ENCODE measurements at regions not wholly inside any gene's neighbourhood (a gene's known extent, or its start where the extent isn't known, plus 50 kb on each side); places are given as distances from the start of the nearest gene placed in this dataset.

GRCh38 chr1:168782559-168783116 is 53.6 kb upstream of the DPT start:
- no peak for DNase-seq

- no peak for DNase-seq
Observed at GRCh38 chr1:168783458-168784210, 54.6 kb upstream of the DPT start.

- DNase-seq, result no peak
Observed at GRCh38 chr1:168786476-168787330, 57.7 kb upstream of the DPT start.

GRCh38 chr1:168788258-168788657 is 59.3 kb upstream of the DPT start:
- no peak for DNase-seq

- DNase-seq, result no peak
Observed at GRCh38 chr1:168789501-168789900, 60.5 kb upstream of the DPT start.

GRCh38 chr1:168792142-168792541 is 63.1 kb upstream of the DPT start:
- DNase-seq, result no peak

GRCh38 chr1:168792592-168793125 is 63.7 kb upstream of the DPT start:
- no peak for DNase-seq

GRCh38 chr1:168794057-168794456 is 65.1 kb upstream of the DPT start:
- DNase-seq, result no peak

GRCh38 chr1:168795681-168796080 is 66.7 kb upstream of the DPT start:
- DNase-seq, result no peak

GRCh38 chr1:168799927-168800605 is 71.1 kb upstream of the DPT start:
- no peak for DNase-seq

- no peak for DNase-seq
Observed at GRCh38 chr1:168801032-168801745, 72.2 kb upstream of the DPT start.

GRCh38 chr1:168803806-168804510 is 75.0 kb upstream of the DPT start:
- DNase-seq, result no peak

- DNase-seq, result no peak
Observed at GRCh38 chr1:168806952-168807351, 77.9 kb upstream of the DPT start.

GRCh38 chr1:168811176-168811575 is 82.2 kb upstream of the DPT start:
- no peak for DNase-seq

- DNase-seq, result no peak
Observed at GRCh38 chr1:168819668-168820067, 90.7 kb upstream of the DPT start.

- no peak for DNase-seq
Observed at GRCh38 chr1:168821434-168821833, 92.4 kb upstream of the DPT start.

GRCh38 chr1:168822911-168823310 is 93.9 kb upstream of the DPT start:
- no peak for DNase-seq

GRCh38 chr1:168823988-168824387 is 95.0 kb upstream of the DPT start:
- no peak for DNase-seq

GRCh38 chr1:168824418-168825065 is 95.5 kb upstream of the DPT start:
- DNase-seq, result no peak

GRCh38 chr1:168825129-168825528 is 96.1 kb upstream of the DPT start:
- no peak for DNase-seq

GRCh38 chr1:168825820-168826219 is 96.8 kb upstream of the DPT start:
- no peak for DNase-seq
